ENCODE measurements at regions not wholly inside any gene's neighbourhood (a gene's known extent, or its start where the extent isn't known, plus 50 kb on each side); places are given as distances from the start of the nearest gene placed in this dataset.
A peak's percentile ranks its signal among the peaks of the same experiment; 100 is the strongest.

DNA sequence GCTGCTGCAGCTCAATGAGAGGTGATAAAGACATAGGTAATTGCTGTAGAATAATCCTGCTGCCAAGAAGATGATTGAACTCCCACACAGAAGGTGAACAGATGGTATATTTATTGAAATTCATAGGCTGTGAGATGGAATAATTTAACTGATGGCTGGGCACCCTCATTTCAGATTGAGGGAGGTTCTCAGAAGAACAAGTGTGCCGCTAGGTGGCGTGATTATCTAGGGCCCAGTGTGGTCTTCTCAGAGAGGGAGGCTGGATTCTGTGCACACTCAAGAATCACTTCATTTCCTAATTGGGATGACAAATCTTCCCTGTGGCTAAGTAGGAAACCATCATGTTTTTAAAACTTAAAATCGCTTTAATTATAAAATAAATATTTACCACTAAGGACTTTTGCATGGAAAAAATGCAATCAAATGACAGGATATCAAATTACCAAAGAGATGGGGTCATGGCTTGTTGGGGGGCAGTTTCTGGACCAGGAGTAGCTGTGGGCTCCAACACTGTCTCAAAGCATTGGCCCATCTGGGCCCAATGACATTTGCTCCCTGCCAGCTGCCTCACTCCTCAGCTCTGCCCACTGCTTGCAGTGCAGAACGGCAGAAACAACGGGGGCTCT, 132.3 kb downstream of the SNAPC1 start:
- DNase-seq: peak; percentile 63

GRCh38 chr14:61897300-61897699, 135.1 kb downstream of the SNAPC1 start:
- no peak for DNase-seq

- DNase-seq: no peak
Measured at GRCh38 chr14:61898568-61898967, 136.3 kb downstream of the SNAPC1 start.

DNA sequence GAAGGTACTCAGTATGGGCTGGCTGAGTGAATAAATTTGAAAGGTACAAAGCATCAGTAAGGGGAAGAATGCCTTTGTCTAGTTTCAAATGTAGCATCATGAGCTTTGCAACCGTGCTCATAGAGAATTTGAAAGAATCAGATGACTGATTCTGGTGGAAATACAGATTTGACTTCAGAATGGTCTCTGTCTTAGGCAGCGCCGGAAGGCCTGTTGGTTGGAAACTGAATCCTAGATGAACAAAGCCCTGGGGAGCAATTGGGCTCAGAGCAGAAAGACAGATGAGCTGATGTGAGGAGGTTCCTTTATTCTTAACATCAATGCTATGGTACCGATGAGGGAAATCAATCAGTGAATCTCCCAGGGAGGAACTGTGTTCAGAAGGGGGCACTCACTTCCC, 137.3 kb downstream of the SNAPC1 start:
- no peak for DNase-seq

DNA sequence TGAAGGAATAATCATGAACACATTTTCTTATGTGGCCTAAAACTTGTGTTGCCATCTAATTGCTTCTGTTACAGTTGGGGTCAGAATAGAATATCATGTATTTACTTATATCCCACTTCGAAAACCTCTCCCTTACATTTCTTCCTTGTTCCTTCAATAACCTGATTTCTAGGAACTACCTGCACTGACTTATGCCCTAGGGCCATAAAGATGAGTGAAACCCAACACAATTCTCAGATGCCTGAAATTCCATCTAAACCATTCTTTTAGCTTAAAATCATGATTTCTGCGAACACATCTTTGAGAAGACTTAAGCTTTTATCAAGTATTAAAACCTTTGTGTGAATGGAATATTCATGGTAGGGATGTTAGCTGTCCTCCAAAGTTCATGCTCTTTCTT, 142.7 kb downstream of the SNAPC1 start:
- DNase-seq: no peak

GRCh38 chr14:61911574-61911973, 149.4 kb downstream of the SNAPC1 start:
- DNase-seq: no peak

GRCh38 chr14:61918998-61919397, 156.8 kb downstream of the SNAPC1 start:
- no peak for DNase-seq

GRCh38 chr14:61923348-61923747, 161.1 kb downstream of the SNAPC1 start:
- DNase-seq: no peak

DNA sequence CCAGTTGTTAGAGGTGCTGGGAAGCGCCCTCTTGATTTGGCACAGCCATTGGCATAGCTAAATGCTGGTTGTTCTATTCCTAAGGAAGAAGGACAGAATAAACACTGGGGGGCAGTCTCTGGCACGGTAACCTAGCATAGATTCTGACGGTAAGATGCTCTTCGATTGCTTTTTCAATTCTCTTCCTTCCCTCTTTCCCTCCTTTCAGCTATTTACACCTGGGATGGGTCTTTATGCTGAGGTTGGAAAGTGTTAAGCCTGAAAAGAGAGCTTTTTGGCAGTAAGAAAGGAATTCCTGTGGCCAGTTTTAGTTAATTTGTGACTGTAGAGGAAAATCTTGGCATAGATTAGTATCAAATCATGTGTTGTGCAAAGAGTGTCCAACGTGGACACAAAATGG, 162.8 kb downstream of the SNAPC1 start:
- DNase-seq: no peak

GRCh38 chr14:61925732-61926435, 163.7 kb downstream of the SNAPC1 start:
- no peak for DNase-seq

DNA sequence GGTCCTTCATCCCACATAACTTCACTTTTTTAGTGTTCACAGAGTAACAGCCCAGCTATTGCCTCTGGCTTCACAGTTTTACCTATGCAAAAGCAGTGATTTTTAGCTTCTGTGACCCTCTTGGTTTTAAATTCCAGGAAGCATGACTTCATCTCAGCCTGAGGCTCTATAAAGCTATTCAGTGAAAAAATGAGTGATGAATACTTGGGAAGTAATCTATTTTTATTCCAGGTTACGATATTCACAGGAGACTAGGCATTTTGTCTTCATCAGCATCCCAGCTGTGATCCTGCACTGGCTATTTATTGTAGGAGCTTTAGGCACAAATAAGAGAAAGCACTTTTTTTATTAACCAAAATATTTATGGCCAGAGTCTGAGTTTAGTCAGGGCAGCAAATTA, 164.8 kb downstream of the SNAPC1 start:
- DNase-seq: no peak

DNA sequence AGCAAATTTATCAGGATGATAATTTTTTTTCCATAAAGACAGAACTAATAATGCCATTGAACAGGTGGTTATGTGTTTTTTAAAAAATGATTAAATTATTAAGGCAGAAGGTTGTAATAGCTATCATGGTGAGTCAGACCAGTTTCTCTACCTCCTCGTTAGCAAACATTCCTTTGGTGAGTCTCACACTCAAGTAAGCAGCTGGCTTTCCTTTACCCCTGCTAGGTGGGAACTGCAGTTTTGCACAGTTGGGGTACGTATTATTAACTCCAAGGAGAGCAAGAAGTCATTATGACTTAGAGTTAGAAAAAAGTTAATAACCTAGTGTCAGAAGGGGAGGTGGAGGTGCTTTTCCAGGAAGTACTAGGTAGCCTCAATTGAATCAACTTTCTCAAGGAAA, 165.3 kb downstream of the SNAPC1 start:
- DNase-seq: no peak

GRCh38 chr14:61928300-61928699, 166.1 kb downstream of the SNAPC1 start:
- DNase-seq: no peak

GRCh38 chr14:61928701-61929100, 166.5 kb downstream of the SNAPC1 start:
- DNase-seq: no peak

DNA sequence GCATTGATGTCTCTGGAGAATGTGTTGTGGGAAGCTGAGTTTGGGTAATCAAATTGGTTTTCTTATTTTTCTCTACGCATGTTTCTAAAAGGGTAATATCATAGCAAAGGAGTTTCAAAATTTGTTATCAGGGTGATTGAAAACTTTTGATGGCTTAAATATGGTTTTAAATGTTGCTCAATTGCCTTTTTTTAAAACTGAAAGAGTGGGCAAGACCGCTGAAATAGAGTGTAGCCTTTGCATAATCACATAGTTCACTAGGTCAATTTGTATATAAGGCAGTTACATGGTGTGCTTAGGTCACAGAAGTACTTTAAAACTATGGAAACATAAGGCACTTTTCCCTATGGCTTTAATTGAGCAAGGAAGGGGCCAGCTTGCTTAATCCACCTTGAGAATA, 167.4 kb downstream of the SNAPC1 start:
- no peak for DNase-seq

GRCh38 chr14:61930101-61930857, 168.1 kb downstream of the SNAPC1 start:
- DNase-seq: no peak

- no peak for DNase-seq
Measured at GRCh38 chr14:61932974-61933373, 170.8 kb downstream of the SNAPC1 start.

GRCh38 chr14:61934385-61934784, 172.2 kb downstream of the SNAPC1 start:
- no peak for DNase-seq

GRCh38 chr14:61939776-61940175, 177.6 kb downstream of the SNAPC1 start:
- no peak for DNase-seq

DNA sequence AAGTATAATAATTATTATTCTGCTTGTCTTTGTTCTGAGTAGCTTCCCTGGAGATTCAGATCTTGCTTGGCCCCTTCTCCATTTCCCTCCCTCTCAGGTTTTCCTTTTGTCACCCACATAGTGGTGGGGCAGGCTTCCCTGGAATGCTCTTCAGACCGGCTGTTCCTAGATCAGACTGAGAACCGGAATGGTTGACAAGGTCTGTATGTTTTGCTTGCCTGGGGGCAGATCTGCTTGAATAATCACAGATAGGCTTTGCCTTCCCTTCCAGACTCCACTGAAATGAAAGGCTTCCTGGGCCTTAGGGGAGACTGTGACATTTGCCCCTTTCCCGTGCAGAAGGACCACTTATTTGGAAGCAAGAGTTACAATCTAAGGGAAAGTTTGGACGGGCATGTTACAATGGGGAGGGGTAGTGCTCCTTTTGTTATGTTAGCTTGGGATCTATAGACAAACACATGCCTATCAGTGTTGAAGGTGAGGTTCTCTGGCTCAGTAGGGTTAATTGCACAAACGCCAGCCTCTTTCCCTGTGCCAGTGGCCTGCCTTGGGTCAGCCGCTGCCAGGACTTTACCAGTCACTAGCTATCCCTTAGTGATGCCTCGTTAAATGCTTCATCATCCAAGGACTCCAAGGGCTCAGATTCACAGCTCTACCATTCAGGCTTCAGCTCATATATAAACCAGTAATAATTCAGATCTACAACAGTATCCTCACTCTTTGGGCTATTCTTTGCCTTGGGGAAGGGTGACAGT, 178.6 kb downstream of the SNAPC1 start:
- no peak for DNase-seq

DNA sequence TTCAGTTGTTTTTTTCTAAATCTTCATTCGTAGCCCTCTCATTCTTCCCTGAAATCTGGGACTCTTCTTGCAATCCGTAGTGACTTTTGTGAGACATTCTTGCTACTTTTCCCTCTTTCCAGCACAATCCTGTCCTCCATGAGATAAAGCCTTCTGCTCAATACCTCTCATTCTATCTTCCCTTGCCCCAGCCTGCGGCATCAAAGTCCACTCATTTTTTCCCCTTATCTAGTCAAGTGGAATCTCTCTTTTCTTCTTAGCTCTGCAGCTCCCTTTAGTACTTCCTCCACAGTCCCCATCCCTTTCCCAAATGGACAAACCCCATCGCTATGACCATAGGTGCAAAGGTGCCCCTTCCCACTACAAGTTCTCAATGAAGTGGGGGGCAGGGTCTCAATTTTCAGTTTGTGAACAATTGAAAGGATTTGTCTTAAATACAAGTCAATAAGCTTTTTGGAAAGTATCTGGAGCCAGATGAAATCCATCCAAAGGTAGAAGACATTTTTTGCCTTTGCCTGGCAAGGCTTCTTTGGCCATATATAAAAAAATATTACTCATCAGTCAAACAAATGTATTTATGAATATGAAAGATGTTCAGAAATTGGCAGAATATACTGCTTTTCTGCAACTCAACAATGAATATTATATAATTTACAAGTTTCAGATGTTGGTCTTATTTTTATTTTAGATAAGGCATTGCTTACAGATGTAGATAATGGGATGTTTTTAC, 179.4 kb downstream of the SNAPC1 start:
- no peak for DNase-seq

GRCh38 chr14:61948376-61948775, 186.2 kb downstream of the SNAPC1 start:
- DNase-seq: no peak

DNA sequence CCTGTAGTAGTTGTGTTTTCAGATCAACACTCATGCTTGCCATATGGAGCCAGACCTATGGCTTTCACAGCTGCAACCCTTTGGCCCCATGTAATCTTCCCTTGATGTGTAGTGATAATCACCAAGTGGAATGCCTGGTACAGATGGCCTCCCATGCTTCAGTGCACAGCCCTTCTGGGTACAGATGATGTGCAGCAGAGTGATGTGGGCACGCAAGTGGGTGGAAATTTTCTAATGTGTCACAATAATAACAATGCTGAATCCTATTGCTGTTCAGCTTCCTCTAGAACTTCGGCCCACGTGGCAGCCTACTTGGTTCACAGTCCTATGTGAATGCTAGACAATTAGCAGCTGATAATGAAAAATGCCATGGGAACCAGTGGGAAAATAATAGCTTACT, 188.1 kb downstream of the SNAPC1 start:
- DNase-seq: no peak
